ENCODE measurements at regions not wholly inside any gene's neighbourhood (a gene's known extent, or its start where the extent isn't known, plus 50 kb on each side); places are given as distances from the start of the nearest gene placed in this dataset.

DNA sequence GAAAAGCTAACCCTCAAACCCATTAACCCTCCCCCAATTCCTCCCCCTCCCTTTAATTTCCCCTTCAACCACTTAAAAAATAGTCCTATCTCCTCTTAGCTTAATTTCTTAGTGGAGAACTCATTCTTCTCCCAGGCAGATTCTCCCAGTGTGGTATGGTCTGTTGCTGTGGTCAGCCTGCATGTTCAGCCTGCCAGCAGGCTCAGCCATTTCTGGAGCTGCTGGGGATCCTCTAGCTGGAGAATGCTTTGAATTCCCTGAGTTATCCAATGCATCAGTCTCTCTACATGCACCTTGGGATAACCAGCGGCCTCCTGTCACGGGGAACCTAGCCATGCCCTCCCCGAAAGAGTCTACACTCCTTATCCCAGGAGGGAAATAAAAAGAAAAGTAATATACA, 375.4 kb upstream of the RSPO3 start:
- Mint-ChIP-seq H3K4me1 (peaks cover 26% of the 10 kb centered on the region), H3K36me3 (peaks cover 2% of the 10 kb centered on the region), H3K27me3 (ENCODE audit: low read depth) (no peaks in the 10 kb centered on the region), H3K4me3 (no peak overlapping the region), H3K27ac (no peak overlapping the region), H3K9me3 (peaks cover 14% of the 10 kb centered on the region)
- TF ChIP-seq, protein P1, sequence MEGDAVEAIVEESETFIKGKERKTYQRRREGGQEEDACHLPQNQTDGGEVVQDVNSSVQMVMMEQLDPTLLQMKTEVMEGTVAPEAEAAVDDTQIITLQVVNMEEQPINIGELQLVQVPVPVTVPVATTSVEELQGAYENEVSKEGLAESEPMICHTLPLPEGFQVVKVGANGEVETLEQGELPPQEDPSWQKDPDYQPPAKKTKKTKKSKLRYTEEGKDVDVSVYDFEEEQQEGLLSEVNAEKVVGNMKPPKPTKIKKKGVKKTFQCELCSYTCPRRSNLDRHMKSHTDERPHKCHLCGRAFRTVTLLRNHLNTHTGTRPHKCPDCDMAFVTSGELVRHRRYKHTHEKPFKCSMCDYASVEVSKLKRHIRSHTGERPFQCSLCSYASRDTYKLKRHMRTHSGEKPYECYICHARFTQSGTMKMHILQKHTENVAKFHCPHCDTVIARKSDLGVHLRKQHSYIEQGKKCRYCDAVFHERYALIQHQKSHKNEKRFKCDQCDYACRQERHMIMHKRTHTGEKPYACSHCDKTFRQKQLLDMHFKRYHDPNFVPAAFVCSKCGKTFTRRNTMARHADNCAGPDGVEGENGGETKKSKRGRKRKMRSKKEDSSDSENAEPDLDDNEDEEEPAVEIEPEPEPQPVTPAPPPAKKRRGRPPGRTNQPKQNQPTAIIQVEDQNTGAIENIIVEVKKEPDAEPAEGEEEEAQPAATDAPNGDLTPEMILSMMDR (IDR thresholded peaks at IDR 0.05; ENCODE audit: unreplicated experiment), result no peak
- no peak for DNase-seq (ENCODE audit: low spot score in 2 of 2, unreplicated experiment in 2 of 2)

DNA sequence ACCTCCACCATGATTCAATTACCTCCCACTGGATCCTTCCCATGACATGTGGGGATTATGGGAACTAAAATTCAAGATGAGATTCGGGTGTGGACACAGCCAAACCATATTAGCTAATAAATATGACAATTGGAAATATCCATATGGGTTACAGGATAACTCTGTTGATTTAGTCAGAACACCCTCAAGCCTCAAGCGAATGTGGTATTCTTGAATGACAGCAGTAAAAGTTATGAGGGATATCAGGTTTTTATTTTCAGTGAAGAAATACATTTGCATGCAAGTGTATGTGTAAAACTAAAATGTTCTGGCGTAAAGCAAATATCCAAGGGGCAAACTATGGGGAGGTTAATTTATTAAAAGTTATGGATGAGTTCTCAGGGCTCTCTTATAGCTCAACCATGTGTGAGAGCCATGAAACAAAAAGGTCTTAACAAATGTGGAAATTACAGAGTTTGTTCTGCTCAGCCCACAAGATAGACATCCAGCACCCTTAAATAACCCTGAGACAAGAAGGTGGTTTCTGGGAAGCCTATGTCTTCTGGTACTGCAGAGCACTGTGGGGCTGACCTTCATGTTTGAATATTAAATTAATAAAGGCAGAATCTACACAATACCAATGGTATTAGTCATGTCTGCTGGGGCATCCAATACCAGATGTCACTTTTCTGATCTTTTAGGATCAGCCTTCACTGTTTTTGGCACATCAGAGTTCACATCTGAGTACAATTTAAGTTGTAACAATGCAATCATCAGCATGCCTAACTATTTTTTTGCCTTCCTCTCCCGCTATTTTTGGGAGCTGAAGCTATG, 370.5 kb upstream of the RSPO3 start:
- Mint-ChIP-seq H3K27me3 (ENCODE audit: low read depth) (no peaks in the 10 kb centered on the region), H3K9me3 (peaks cover 45% of the 10 kb centered on the region), H3K36me3 (peaks cover 8% of the 10 kb centered on the region), H3K4me1 (peaks cover 3% of the 10 kb centered on the region), H3K27ac (no peak overlapping the region), H3K4me3 (no peak overlapping the region)
- TF ChIP-seq, protein P1 (IDR thresholded peaks at IDR 0.05; ENCODE audit: unreplicated experiment), result no peak
- DNase-seq (ENCODE audit: low spot score in 2 of 2, unreplicated experiment in 2 of 2), result no peak

DNA sequence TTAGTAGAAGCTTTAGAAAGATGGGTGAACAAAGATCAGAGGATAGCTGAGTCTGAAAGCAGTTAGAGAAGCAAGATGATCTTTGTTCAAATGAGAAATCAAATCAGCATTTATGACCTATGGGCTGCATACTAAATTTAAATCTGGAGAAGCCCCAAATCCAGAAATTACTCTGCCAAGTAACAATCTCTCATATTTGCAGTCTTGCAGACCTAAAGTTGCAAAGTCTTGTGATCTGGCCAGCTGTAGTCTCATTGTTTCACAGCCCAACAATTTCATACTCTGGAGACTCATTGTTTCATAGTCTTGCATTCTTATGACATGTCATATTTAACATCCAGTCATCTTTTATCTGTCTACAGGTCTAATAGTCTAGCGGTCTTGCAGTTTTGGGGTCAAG, 364.9 kb upstream of the RSPO3 start:
- no peak for DNase-seq (ENCODE audit: low spot score in 2 of 2, unreplicated experiment in 2 of 2)
- H3K27ac Mint-ChIP-seq, result no peak overlapping the region
- no peak overlapping the region for H3K4me3 Mint-ChIP-seq
- H3K36me3 Mint-ChIP-seq, result peaks cover 6% of the 10 kb centered on the region
- no peaks in the 10 kb centered on the region for H3K4me1 Mint-ChIP-seq
- H3K9me3 Mint-ChIP-seq, result peaks cover 58% of the 10 kb centered on the region
- no peaks in the 10 kb centered on the region for H3K27me3 Mint-ChIP-seq (ENCODE audit: low read depth)
- TF ChIP-seq, protein P1 (IDR thresholded peaks at IDR 0.05; ENCODE audit: unreplicated experiment), result no peak

DNA sequence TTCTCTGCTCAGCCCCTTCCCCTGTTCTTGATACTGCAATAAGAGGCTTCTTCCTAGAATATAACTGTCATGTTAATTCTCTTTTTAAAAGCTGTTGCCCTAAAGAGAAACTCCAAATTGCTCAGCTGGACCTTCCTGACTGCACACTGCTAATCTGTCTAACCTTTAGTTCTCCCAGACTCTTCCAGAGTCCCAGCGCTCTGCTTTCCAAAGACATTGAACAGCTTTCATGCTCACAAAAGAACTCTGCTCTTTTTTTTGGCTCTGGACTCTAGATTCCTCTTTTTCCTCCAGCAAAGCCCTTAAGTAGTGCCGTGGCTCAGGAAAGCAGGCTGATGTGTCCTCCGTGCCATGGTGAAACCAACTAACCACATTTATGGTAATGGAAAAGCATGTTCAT, 356.6 kb upstream of the RSPO3 start:
- Mint-ChIP-seq H3K27me3 (ENCODE audit: low read depth) (no peaks in the 10 kb centered on the region), H3K4me3 (no peak overlapping the region), H3K36me3 (no peaks in the 10 kb centered on the region), H3K9me3 (peaks cover 6% of the 10 kb centered on the region), H3K4me1 (peaks cover 2% of the 10 kb centered on the region), H3K27ac (no peak overlapping the region)
- TF ChIP-seq, protein P1 (IDR thresholded peaks at IDR 0.05; ENCODE audit: unreplicated experiment), result no peak
- DNase-seq (ENCODE audit: low spot score in 2 of 2, unreplicated experiment in 2 of 2), result no peak

DNA sequence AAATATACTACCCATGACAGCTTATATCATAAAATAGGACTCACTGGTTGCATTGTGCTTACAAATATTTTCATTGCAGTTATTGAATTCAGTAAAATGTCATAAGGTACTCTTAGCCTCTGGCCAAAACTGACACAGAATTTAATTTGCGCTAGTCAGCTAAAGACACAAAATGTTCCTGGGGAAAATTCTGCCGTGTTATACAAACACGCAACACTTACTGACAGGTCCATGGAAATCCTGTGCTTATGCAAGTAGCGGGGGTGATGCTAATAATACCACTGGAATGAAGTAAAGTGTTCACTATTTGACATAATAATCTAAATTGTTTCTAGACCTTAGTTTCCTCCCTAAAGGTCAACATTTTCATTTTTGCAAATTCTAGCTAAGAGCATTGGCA, 354.4 kb upstream of the RSPO3 start:
- no peak overlapping the region for H3K4me3 Mint-ChIP-seq
- H3K36me3 Mint-ChIP-seq, result no peaks in the 10 kb centered on the region
- TF ChIP-seq, protein P1 (IDR thresholded peaks at IDR 0.05; ENCODE audit: unreplicated experiment), result no peak
- no peak overlapping the region for H3K27ac Mint-ChIP-seq
- no peak for DNase-seq (ENCODE audit: low spot score in 2 of 2, unreplicated experiment in 2 of 2)
- no peaks in the 10 kb centered on the region for H3K27me3 Mint-ChIP-seq (ENCODE audit: low read depth)
- peaks cover 2% of the 10 kb centered on the region for H3K4me1 Mint-ChIP-seq
- H3K9me3 Mint-ChIP-seq, result no peaks in the 10 kb centered on the region

All from mesothelial cell of epicardium (in vitro differentiated cells).